Ramos (cell line): ENCODE measurements at regions not wholly inside any gene's neighbourhood (a gene's known extent, or its start where the extent isn't known, plus 50 kb on each side); places are given as distances from the start of the nearest gene placed in this dataset.
"Not testable (repeated sequence)": the region's sequence is repeated elsewhere in the genome, so short reads cannot be mapped to it uniquely, and the experiment has no call there.

Experiments used
- in situ Hi-C: fragments of 300-500 bp; cut with MboI; formaldehyde crosslinking; loops from one replicate; pipeline ENCODE4 v1.14.3; 2022; ENCODE audit warnings: low sequenced_read_pairs; ENCODE audit not compliant: unreplicated experiment

- in situ Hi-C loops = no loop called here
Measured at GRCh38 chrX:131693359-131693758, 149.5 kb downstream of the OR13H1 start.

GRCh38 chrX:131696989-131697388 lies 153.1 kb downstream of the OR13H1 start:
- in situ Hi-C loops = not testable (repeated sequence)

GRCh38 chrX:131703646-131704045 lies 159.8 kb downstream of the OR13H1 start:
- in situ Hi-C loops = no loop called here

- in situ Hi-C loops = no loop called here
Measured at GRCh38 chrX:131704136-131704695, 160.3 kb downstream of the OR13H1 start.

GRCh38 chrX:131709553-131709952 lies 165.7 kb downstream of the OR13H1 start:
- in situ Hi-C loops = no loop called here

- in situ Hi-C loops = no loop called here
Measured at GRCh38 chrX:131711478-131711867, 167.6 kb downstream of the OR13H1 start.

- in situ Hi-C loops = no loop called here
Measured at GRCh38 chrX:131723646-131724045, 179.8 kb downstream of the OR13H1 start.

GRCh38 chrX:131724292-131724691 lies 180.4 kb downstream of the OR13H1 start:
- in situ Hi-C loops = no loop called here

- in situ Hi-C loops = no loop called here
Measured at GRCh38 chrX:131725001-131725654, 181.3 kb downstream of the OR13H1 start.

GRCh38 chrX:131727778-131728177 lies 183.9 kb downstream of the OR13H1 start:
- in situ Hi-C loops = no loop called here

- in situ Hi-C loops = no loop called here
Measured at GRCh38 chrX:131728295-131729145, 184.6 kb downstream of the OR13H1 start.

GRCh38 chrX:131729295-131729694 lies 185.4 kb downstream of the OR13H1 start:
- in situ Hi-C loops = no loop called here

GRCh38 chrX:131734621-131735020 lies 190.7 kb downstream of the OR13H1 start:
- in situ Hi-C loops = no loop called here

GRCh38 chrX:131735127-131735526 lies 191.3 kb downstream of the OR13H1 start:
- in situ Hi-C loops = no loop called here

- in situ Hi-C loops = no loop called here
Measured at GRCh38 chrX:131739823-131740222, 195.9 kb downstream of the OR13H1 start.

- in situ Hi-C loops = no loop called here
Measured at GRCh38 chrX:131741103-131741581, 197.3 kb downstream of the OR13H1 start.

GRCh38 chrX:131745942-131746489 lies 202.1 kb downstream of the OR13H1 start:
- in situ Hi-C loops = no loop called here

GRCh38 chrX:131746491-131746968 lies 202.7 kb downstream of the OR13H1 start:
- in situ Hi-C loops = no loop called here

GRCh38 chrX:131747173-131747572 lies 203.3 kb downstream of the OR13H1 start:
- in situ Hi-C loops = no loop called here

GRCh38 chrX:131752493-131753198 lies 208.8 kb downstream of the OR13H1 start:
- in situ Hi-C loops = no loop called here
